H1 (cell line): ENCODE measurements at regions not wholly inside any gene's neighbourhood (a gene's known extent, or its start where the extent isn't known, plus 50 kb on each side); places are given as distances from the start of the nearest gene placed in this dataset.

Experiments
- CTCF ChIA-PET: fragments of 300-600 bp; sonication (Branson Sonifier 250); formaldehyde crosslinking; loops from one replicate; lab custom pipeline; 2021; ENCODE audit not compliant: partially characterized antibody; lab: Charles Lee
- POLR2A ChIA-PET: fragments of 300-600 bp; sonication (Branson Sonifier 250); formaldehyde crosslinking; loops from one replicate; lab custom pipeline; 2021; ENCODE audit warnings: inconsistent platforms; ENCODE audit not compliant: partially characterized antibody; lab: Charles Lee
- DNase-seq, 2 experiments: peaks; one replicate each; pipeline versions ENCODE4 v3.0.0 to v3.0.0-alpha.2; 2010 to 2022; ENCODE audit warnings: low spot score in 2 of 2, low read depth in 1 of 2, mixed read lengths in 1 of 2
- FAIRE-seq: peaks from 2 replicates; lab custom pipeline; 2011; peaks lifted over from hg19 to GRCh38; lab: Jason Lieb, UNC
- H2AFZ ChIP-seq: 2 replicates; pipeline ENCODE4 v1.8.1; 2012; ENCODE audit warnings: low read length, inconsistent platforms
- H2AK5ac ChIP-seq: 2 replicates; pipeline ENCODE4 v1.6.1; 2013; ENCODE audit warnings: low read depth, low read length
- H2BK120ac ChIP-seq: replicated peaks from 2 replicates; pipeline ENCODE3; 2013; ENCODE audit warnings: low read depth, low read length, inconsistent platforms
- H2BK12ac ChIP-seq: 2 replicates; pipeline ENCODE4 v1.6.1; 2013; ENCODE audit warnings: low read depth, low read length
- H2BK15ac ChIP-seq: 2 replicates; pipeline ENCODE4 v1.6.1; 2013; ENCODE audit warnings: low read length
- H2BK20ac ChIP-seq: 2 replicates; pipeline ENCODE4 v1.6.1; 2013; ENCODE audit warnings: low read length
- H2BK5ac ChIP-seq: 2 replicates; pipeline ENCODE4 v1.6.1; 2013; ENCODE audit warnings: low read depth, low read length
- H3K14ac ChIP-seq: 2 replicates; pipeline ENCODE4 v1.6.1; 2013; ENCODE audit warnings: inconsistent platforms; ENCODE audit not compliant: insufficient read length
- H3K18ac ChIP-seq: 2 replicates; pipeline ENCODE4 v1.6.1; 2013; ENCODE audit warnings: low read length; ENCODE audit errors: extremely low read depth
- H3K23ac ChIP-seq: 2 replicates; pipeline ENCODE4 v1.6.1; 2013; ENCODE audit warnings: inconsistent platforms; ENCODE audit not compliant: insufficient read length
- H3K23me2 ChIP-seq: 2 replicates; pipeline ENCODE4 v1.6.1; 2013; ENCODE audit warnings: low read depth, low read length
- H3K27ac ChIP-seq: 2 replicates; pipeline ENCODE4 v1.6.1; 2011; ENCODE audit warnings: low read depth, low read length, inconsistent platforms
- H3K27me3 ChIP-seq, 4 experiments: replicated peaks in 1 of 4; 1 replicate in 1 of 4; 2 replicates in 3 of 4; pipeline versions ENCODE4 v1.6.1 to v1.8.1; 2011 to 2013; ENCODE audit warnings: low read length in 3 of 4, mild to moderate bottlenecking in 3 of 4, inconsistent platforms in 2 of 4, mixed read lengths in 2 of 4, moderate library complexity in 1 of 4; ENCODE audit not compliant: control insufficient read depth in 3 of 4, insufficient read depth in 3 of 4; ENCODE audit errors: extremely low read depth in 1 of 4
- H3K36me3 ChIP-seq, 4 experiments: 2 replicates each; pipeline versions ENCODE4 v1.6.1 to v1.8.1; 2011 to 2013; ENCODE audit warnings: mild to moderate bottlenecking in 4 of 4, low read length in 3 of 4, moderate library complexity in 2 of 4, control low read depth in 1 of 4, inconsistent platforms in 1 of 4; ENCODE audit not compliant: insufficient read depth in 4 of 4, control insufficient read depth in 2 of 4
- H3K4ac ChIP-seq: replicated peaks from 2 replicates; pipeline ENCODE3; 2013; ENCODE audit warnings: low read length, low read depth, mixed read lengths, inconsistent platforms; ENCODE audit not compliant: insufficient read length
- H3K4me1 ChIP-seq, 4 experiments: replicated peaks in 1 of 4; 1 replicate in 1 of 4; 2 replicates in 3 of 4; pipeline versions ENCODE4 v1.6.1 to v1.8.1; 2011 to 2013; ENCODE audit warnings: low read length in 3 of 4, inconsistent platforms in 2 of 4, mixed read lengths in 1 of 4; ENCODE audit not compliant: insufficient read depth in 4 of 4, control insufficient read depth in 3 of 4
- H3K4me2 ChIP-seq, 2 experiments: 2 replicates each; pipeline versions ENCODE4 v1.6.1 to v1.8.1; 2011 to 2013; ENCODE audit warnings: low read depth in 2 of 2, low read length in 2 of 2, control low read depth in 1 of 2, inconsistent platforms in 1 of 2, mild to moderate bottlenecking in 1 of 2; ENCODE audit not compliant: insufficient read depth in 1 of 2
- H3K4me3 ChIP-seq, 4 experiments: fragments of 200-600, 300-600 bp in 1 of 4; sonication (generic), shearing (Covaris generic), sonication (Bioruptor Twin) in 1 of 4; 2 replicates each; pipeline versions ENCODE4 v1.5.1 to v1.8.1; 2011 to 2016; ENCODE audit warnings: low read length in 4 of 4, low read depth in 3 of 4, control low read depth in 2 of 4, inconsistent platforms in 2 of 4, mild to moderate bottlenecking in 2 of 4, mixed read lengths in 1 of 4, moderate library complexity in 1 of 4; ENCODE audit not compliant: insufficient read depth in 2 of 4; ENCODE audit errors: extremely low read depth in 1 of 4
- H3K56ac ChIP-seq: replicated peaks from 2 replicates; pipeline ENCODE3; 2013; ENCODE audit warnings: low read depth, mild to moderate bottlenecking, mixed read lengths, low read length, inconsistent platforms; ENCODE audit not compliant: insufficient read length
- H3K79me1 ChIP-seq: 2 replicates; pipeline ENCODE4 v1.6.1; 2013; ENCODE audit warnings: low read depth, low read length, control low read depth
- H3K79me2 ChIP-seq, 2 experiments: 2 replicates each; pipeline versions ENCODE4 v1.6.1 to v1.8.1; 2012 to 2013; ENCODE audit warnings: low read length in 2 of 2, mild to moderate bottlenecking in 2 of 2, inconsistent platforms in 1 of 2; ENCODE audit not compliant: insufficient read depth in 2 of 2, control insufficient read depth in 1 of 2
- H3K9ac ChIP-seq, 4 experiments: replicated peaks in 1 of 4; 1 replicate in 1 of 4; 2 replicates in 3 of 4; pipeline versions ENCODE4 v1.6.1 to v1.8.1; 2011 to 2013; ENCODE audit warnings: low read depth in 3 of 4, low read length in 3 of 4, control low read depth in 2 of 4, mild to moderate bottlenecking in 2 of 4, moderate library complexity in 2 of 4, inconsistent platforms in 1 of 4; ENCODE audit errors: extremely low read depth in 1 of 4
- H3K9me3 ChIP-seq, 2 experiments: 2 replicates each; pipeline versions ENCODE4 v1.6.1 to v1.8.1; 2012 to 2013; ENCODE audit warnings: mild to moderate bottlenecking in 2 of 2, moderate library complexity in 2 of 2, control low read depth in 1 of 2, inconsistent platforms in 1 of 2, low read depth in 1 of 2, low read length in 1 of 2, mixed read lengths in 1 of 2; ENCODE audit not compliant: insufficient read depth in 2 of 2
- H4K20me1 ChIP-seq, 2 experiments: replicated peaks in 1 of 2; 2 replicates each; pipeline versions ENCODE3 to v1.8.1; 2011 to 2013; ENCODE audit warnings: inconsistent platforms in 2 of 2, low read length in 2 of 2, mild to moderate bottlenecking in 1 of 2; ENCODE audit not compliant: insufficient read depth in 2 of 2, control insufficient read depth in 1 of 2
- H4K5ac ChIP-seq: 2 replicates; pipeline ENCODE4 v1.6.1; 2013; ENCODE audit warnings: low read length, low read depth, mixed read lengths, inconsistent platforms; ENCODE audit not compliant: insufficient read length
- H4K8ac ChIP-seq: 2 replicates; pipeline ENCODE4 v1.8.0; 2013; ENCODE audit warnings: mild to moderate bottlenecking, moderate library complexity, low read length, inconsistent platforms; ENCODE audit not compliant: insufficient read depth; ENCODE audit errors: extremely low read depth
- H4K91ac ChIP-seq: replicated peaks from 2 replicates; pipeline ENCODE3; 2013; ENCODE audit warnings: low read length, mixed read lengths, inconsistent platforms; ENCODE audit not compliant: insufficient read length
- ASH2L ChIP-seq: fragments of 200-600, 300-600 bp; sonication (generic); IDR thresholded peaks from one replicate; pipeline ENCODE4 v1.7.1; 2017; ENCODE audit warnings: low read length
- MAFK ChIP-seq: IDR thresholded peaks from 2 replicates; pipeline ENCODE4 v1.6.1; 2012; ENCODE audit warnings: low read depth, mild to moderate bottlenecking, improper control_type of control experiment, low read length
- NANOG ChIP-seq: IDR thresholded peaks from 2 replicates; pipeline ENCODE4 v1.6.1; 2011; ENCODE audit warnings: low read length, low read depth, mild to moderate bottlenecking, inconsistent platforms; ENCODE audit not compliant: insufficient read depth, poor library complexity, severe bottlenecking
- NRF1 ChIP-seq: IDR thresholded peaks from 2 replicates; pipeline ENCODE4 v1.6.1; 2011; ENCODE audit warnings: mild to moderate bottlenecking, low read depth, low read length, improper control_type of control experiment
- RAD21 ChIP-seq, 2 experiments: IDR thresholded peaks in 1 of 2; conservative IDR thresholded peaks in 1 of 2; 2 replicates each; pipeline ENCODE4 v1.6.1; 2011; ENCODE audit warnings: low read depth in 2 of 2, low read length in 2 of 2, improper control_type of control experiment in 1 of 2, inconsistent platforms in 1 of 2, mild to moderate bottlenecking in 1 of 2, moderate library complexity in 1 of 2
- RNF2 ChIP-seq: fragments of 200-900, 300-1000 bp; sonication (generic); IDR thresholded peaks from 2 replicates; pipeline ENCODE4 v1.7.1; 2016; ENCODE audit warnings: borderline replicate concordance, low read depth, mild to moderate bottlenecking, antibody characterized with exemption, low read length; ENCODE audit not compliant: poor library complexity, severe bottlenecking; ENCODE audit errors: missing control alignments
- SIRT6 ChIP-seq: IDR thresholded peaks from one replicate; pipeline ENCODE4 v1.7.1; 2012; ENCODE audit warnings: low read length, inconsistent platforms
- TAF7 ChIP-seq: optimal IDR thresholded peaks from 2 replicates; pipeline ENCODE3; 2011; ENCODE audit warnings: low read depth, mild to moderate bottlenecking, inconsistent platforms, low read length, moderate library complexity, borderline replicate concordance
- ZNF274 ChIP-seq: IDR thresholded peaks from 2 replicates; pipeline ENCODE4 v1.7.0; 2012; ENCODE audit warnings: low read length, borderline replicate concordance; ENCODE audit errors: extremely low read depth
- WGBS, 2 experiments: shearing (Covaris generic) in 1 of 2; methylation state at CpG; one replicate each; pipeline versions ENCODE4 v1.1.6 to v1.1.7; 2013 to 2015; ENCODE audit warnings: low lambda C conversion rate in 2 of 2, mixed read lengths in 2 of 2, inconsistent platforms in 1 of 2, low coverage in 1 of 2, missing lambda C conversion rate in 1 of 2; ENCODE audit not compliant: insufficient replicate concordance in 2 of 2, insufficient coverage in 1 of 2, insufficient read length in 1 of 2; ENCODE audit errors: extremely low coverage in 1 of 2, missing lambda C conversion rate in 1 of 2; 5-methylcytosine and 5-hydroxymethylcytosine counted together

GRCh38 chrX:6674734-6675133 is 139.8 kb upstream of the VCX3A start:
- TF ChIP-seq ZNF274 (no peak), TAF7 (no peak), NRF1 (no peak), SIRT6 (no peak), NANOG (no peak), MAFK (no peak), RAD21 (IDR thresholded peaks at IDR 0.05 in 1 of 2, conservative IDR thresholded peaks at IDR 0.05 in 1 of 2; ENCODE audit: low read depth in 2 of 2, low read length in 2 of 2) (no peak), RNF2 (no peak), ASH2L (no peak)
- Histone ChIP-seq H3K9ac (no peak overlapping the region), H3K27me3 (no peaks in the 10 kb centered on the region), H4K91ac (no peak overlapping the region), H2BK15ac (no peak overlapping the region), H3K4me1 (no peaks in the 10 kb centered on the region), H4K20me1 (no peaks in the 10 kb centered on the region), H2BK20ac (no peak overlapping the region), H2BK5ac (no peak overlapping the region), H3K27ac (no peak overlapping the region), H4K5ac (no peak overlapping the region), H4K8ac (no peak overlapping the region), H2BK12ac (no peak overlapping the region), H3K4ac (no peak overlapping the region), H3K36me3 (no peaks in the 10 kb centered on the region), H3K56ac (no peak overlapping the region), H3K4me3 (no peak overlapping the region), H2AK5ac (no peak overlapping the region), H3K9me3 (no peaks in the 10 kb centered on the region), H3K79me1 (no peaks in the 10 kb centered on the region), H3K23ac (no peak overlapping the region), H3K18ac (no peak overlapping the region), H3K23me2 (no peaks in the 10 kb centered on the region; the same call in 1 of the 2 replicates), H3K14ac (no peak overlapping the region), H2BK120ac (no peak overlapping the region), H3K79me2 (no peaks in the 10 kb centered on the region), H2AFZ (no peak overlapping the region), H3K4me2 (no peak overlapping the region)
- ChIA-PET CTCF (no interaction called here), POLR2A (no interaction called here)
- no peak for FAIRE-seq
- DNase-seq: no peak
- WGBS, 2 experiments: 100% methylated on average over 1 of the region's 4 CpGs; no CpG with 5 or more reads in 1 of the 2 experiments
